ENCODE measurements at regions not wholly inside any gene's neighbourhood (a gene's known extent, or its start where the extent isn't known, plus 50 kb on each side); places are given as distances from the start of the nearest gene placed in this dataset.
A peak's percentile ranks its signal among the peaks of the same experiment; 100 is the strongest.

DNA sequence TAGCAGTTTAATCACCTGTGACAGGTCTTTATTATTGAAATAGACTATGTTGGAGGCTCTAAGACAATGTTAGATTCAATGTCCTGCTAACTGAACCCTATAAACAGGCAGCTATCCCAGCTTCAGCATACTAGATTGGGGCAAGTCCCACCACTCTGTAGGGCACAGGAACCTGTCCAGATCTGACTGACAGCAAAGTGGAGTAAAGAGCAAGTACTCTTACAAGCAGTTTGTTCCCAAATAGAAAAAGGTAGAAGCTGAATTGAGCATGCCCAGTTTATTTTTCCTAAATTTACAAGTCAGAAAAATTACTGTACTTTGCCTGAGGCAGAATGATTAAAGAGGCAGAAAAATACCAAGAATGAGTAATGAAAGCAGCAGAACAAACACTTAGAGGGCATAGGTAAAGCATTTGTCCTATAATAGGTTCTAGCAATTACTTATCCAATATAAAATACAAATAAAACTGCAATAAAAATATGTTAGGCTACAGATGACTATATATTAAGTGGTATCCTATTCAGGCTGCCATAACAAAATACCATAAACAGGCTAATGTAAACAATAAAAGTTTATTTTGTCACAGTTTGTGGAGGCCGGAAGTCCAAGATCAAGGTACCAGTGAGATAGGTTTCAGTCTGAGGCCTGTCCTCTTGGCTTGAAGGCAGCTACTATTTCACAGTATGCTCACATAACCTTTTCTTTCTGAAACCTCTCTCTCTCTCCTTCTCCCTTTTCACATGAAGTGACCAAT lies 868.2 kb downstream of the C12orf50 start:
- H3K4me2 ChIP-seq (ENCODE audit: control insufficient read depth, extremely low read depth, insufficient read depth, low read depth, low read length), result no peak overlapping the region
- FAIRE-seq, result peak; percentile 49

DNA sequence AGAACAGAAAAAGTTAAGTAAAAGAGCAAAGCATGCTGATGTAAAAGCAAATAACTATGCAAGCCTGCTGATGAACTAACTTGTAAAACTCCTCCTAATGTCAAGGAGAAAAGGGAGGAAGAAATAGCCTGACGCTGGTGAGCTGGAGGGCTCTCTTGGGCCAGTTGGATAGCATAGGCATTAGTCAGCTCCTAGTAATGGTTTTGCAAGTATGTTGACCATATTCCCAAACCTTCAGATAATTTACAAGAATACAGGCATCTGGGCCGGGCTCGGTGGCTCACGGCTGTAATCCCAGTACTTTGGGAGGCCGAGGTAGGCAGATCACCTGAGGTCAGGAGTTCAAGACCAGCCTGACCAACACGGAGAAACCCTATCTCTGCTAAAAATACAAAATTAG lies 871.4 kb downstream of the C12orf50 start:
- H3K4me2 ChIP-seq (ENCODE audit: control insufficient read depth, extremely low read depth, insufficient read depth, low read depth, low read length), result no peak overlapping the region
- no peak for DNase-seq (ENCODE audit: low read depth, low spot score)
- dilution Hi-C loops (cut with MboI; ENCODE audit: extremely low pct_ligation_motif_present, low sequenced_read_pairs), result no loop called here
- no peaks in the 10 kb centered on the region for H3K27me3 ChIP-seq (ENCODE audit: control insufficient read depth, extremely low read depth, insufficient read depth, low read length)
- no peaks in the 10 kb centered on the region for H4K20me1 ChIP-seq (ENCODE audit: control insufficient read depth, extremely low read depth, insufficient read depth, low read length)
- H3K27ac ChIP-seq (ENCODE audit: control insufficient read depth, insufficient read depth, low read length), result no peak overlapping the region
- no peaks in the 10 kb centered on the region for H3K9me1 ChIP-seq (ENCODE audit: control insufficient read depth, extremely low read depth, insufficient read depth, low read length)
- no peak overlapping the region for H3K9ac ChIP-seq (ENCODE audit: control insufficient read depth, extremely low read depth, insufficient read depth, low read length)
- peaks cover 4% of the 10 kb centered on the region for H3K4me1 ChIP-seq (ENCODE audit: control insufficient read depth, extremely low read depth, insufficient read depth, low read length)
- H3K4me3 ChIP-seq (ENCODE audit: control insufficient read depth in 2 of 3, extremely low read depth in 1 of 3, insufficient read depth in 2 of 3, low read depth in 1 of 3, low read length in 3 of 3), result no peak overlapping the region
- no peaks in the 10 kb centered on the region for H3K79me2 ChIP-seq (ENCODE audit: control insufficient read depth, insufficient read depth, low read length)
- no peaks in the 10 kb centered on the region for H3K9me3 ChIP-seq (ENCODE audit: control insufficient read depth, low read depth, low read length)
- H2AFZ ChIP-seq (ENCODE audit: control insufficient read depth, low read length), result no peak overlapping the region
- FAIRE-seq, result no peak
- no peaks in the 10 kb centered on the region for H3K36me3 ChIP-seq (ENCODE audit: control insufficient read depth in 2 of 2, extremely low read depth in 1 of 2, insufficient read depth in 2 of 2, low read length in 2 of 2)
- TF ChIP-seq, protein P1, sequence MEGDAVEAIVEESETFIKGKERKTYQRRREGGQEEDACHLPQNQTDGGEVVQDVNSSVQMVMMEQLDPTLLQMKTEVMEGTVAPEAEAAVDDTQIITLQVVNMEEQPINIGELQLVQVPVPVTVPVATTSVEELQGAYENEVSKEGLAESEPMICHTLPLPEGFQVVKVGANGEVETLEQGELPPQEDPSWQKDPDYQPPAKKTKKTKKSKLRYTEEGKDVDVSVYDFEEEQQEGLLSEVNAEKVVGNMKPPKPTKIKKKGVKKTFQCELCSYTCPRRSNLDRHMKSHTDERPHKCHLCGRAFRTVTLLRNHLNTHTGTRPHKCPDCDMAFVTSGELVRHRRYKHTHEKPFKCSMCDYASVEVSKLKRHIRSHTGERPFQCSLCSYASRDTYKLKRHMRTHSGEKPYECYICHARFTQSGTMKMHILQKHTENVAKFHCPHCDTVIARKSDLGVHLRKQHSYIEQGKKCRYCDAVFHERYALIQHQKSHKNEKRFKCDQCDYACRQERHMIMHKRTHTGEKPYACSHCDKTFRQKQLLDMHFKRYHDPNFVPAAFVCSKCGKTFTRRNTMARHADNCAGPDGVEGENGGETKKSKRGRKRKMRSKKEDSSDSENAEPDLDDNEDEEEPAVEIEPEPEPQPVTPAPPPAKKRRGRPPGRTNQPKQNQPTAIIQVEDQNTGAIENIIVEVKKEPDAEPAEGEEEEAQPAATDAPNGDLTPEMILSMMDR (optimal IDR thresholded peaks at IDR 0.05 in 1 of 3, IDR thresholded peaks at IDR 0.05 in 1 of 3, conservative IDR thresholded peaks at IDR 0.05 in 1 of 3; ENCODE audit: extremely low read depth in 1 of 3, insufficient read depth in 2 of 3, low read length in 3 of 3), result no peak
- TF ChIP-seq EZH2 (IDR thresholded peaks at IDR 0.05; ENCODE audit: low read length), result no peak

More for the DNA sequence above, 868.2 kb downstream of the C12orf50 start:
- Histone ChIP-seq H3K36me3 (ENCODE audit: control insufficient read depth in 2 of 2, extremely low read depth in 1 of 2, insufficient read depth in 2 of 2, low read length in 2 of 2) (no peaks in the 10 kb centered on the region), H4K20me1 (ENCODE audit: control insufficient read depth, extremely low read depth, insufficient read depth, low read length) (no peaks in the 10 kb centered on the region), H3K27me3 (ENCODE audit: control insufficient read depth, extremely low read depth, insufficient read depth, low read length) (no peaks in the 10 kb centered on the region), H3K4me1 (ENCODE audit: control insufficient read depth, extremely low read depth, insufficient read depth, low read length) (peaks cover 4% of the 10 kb centered on the region), H3K27ac (ENCODE audit: control insufficient read depth, insufficient read depth, low read length) (no peak overlapping the region), H3K79me2 (ENCODE audit: control insufficient read depth, insufficient read depth, low read length) (no peaks in the 10 kb centered on the region), H3K9me3 (ENCODE audit: control insufficient read depth, low read depth, low read length) (peaks cover 6% of the 10 kb centered on the region), H3K4me3 (ENCODE audit: control insufficient read depth in 2 of 3, extremely low read depth in 1 of 3, insufficient read depth in 2 of 3, low read depth in 1 of 3, low read length in 3 of 3) (no peak overlapping the region), H3K9ac (ENCODE audit: control insufficient read depth, extremely low read depth, insufficient read depth, low read length) (no peak overlapping the region), H3K9me1 (ENCODE audit: control insufficient read depth, extremely low read depth, insufficient read depth, low read length) (no peaks in the 10 kb centered on the region), H2AFZ (ENCODE audit: control insufficient read depth, low read length) (no peak overlapping the region)
- dilution Hi-C loops (cut with MboI; ENCODE audit: extremely low pct_ligation_motif_present, low sequenced_read_pairs), result no loop called here
- no peak for DNase-seq (ENCODE audit: low read depth, low spot score)
- TF ChIP-seq EZH2 (IDR thresholded peaks at IDR 0.05; ENCODE audit: low read length), result no peak
- TF ChIP-seq, protein P1 (optimal IDR thresholded peaks at IDR 0.05 in 1 of 3, IDR thresholded peaks at IDR 0.05 in 1 of 3, conservative IDR thresholded peaks at IDR 0.05 in 1 of 3; ENCODE audit: extremely low read depth in 1 of 3, insufficient read depth in 2 of 3, low read length in 3 of 3), result no peak

Data from keratinocyte (primary cell).